Hepatic stellate cell (primary cell): ENCODE measurements at regions not wholly inside any gene's neighbourhood (a gene's known extent, or its start where the extent isn't known, plus 50 kb on each side); places are given as distances from the start of the nearest gene placed in this dataset.

Experiments used
- DNase-seq: peaks from one replicate; pipeline ENCODE4 v3.0.0; 2011; ENCODE audit warnings: low spot score

DNA sequence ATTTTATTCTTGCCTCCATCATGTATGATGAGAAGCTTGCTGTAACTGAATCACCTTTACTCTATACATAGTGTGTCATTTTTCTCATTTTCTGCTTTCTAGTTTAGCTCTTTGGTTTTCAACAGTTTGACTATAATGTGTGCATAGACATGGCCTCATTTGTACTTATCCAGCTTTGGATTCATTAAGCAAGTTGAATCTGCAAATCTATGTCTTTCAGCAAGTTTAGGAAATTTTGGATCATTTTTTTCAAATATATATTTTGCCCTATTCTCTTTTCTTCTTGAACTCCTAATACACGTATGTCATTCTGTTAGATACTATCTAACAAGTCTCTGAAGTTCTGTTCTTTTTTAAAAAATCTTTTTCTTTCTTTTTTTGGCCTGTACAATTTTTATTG is 57.8 kb downstream of the PRLHR start:
- no peak for DNase-seq

DNA sequence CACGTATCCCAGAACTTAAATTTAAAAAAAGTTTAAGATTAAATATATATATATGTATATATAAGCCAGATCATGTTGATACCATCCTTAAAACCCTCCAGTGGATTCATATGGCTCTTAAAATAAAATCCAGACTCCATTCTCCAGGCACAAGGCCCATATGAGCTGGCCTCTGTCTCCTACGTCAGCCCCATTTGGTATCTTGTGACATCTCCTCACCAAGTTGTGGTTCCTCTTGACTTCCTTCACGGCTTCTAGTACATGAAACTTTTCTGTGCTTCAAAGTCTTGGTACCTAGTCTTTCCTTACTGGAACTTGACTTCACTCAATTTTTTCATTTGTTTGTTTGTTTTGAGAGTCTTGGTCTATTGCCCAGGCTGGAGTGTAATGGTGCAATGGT is 61.3 kb downstream of the PRLHR start:
- no peak for DNase-seq

DNA sequence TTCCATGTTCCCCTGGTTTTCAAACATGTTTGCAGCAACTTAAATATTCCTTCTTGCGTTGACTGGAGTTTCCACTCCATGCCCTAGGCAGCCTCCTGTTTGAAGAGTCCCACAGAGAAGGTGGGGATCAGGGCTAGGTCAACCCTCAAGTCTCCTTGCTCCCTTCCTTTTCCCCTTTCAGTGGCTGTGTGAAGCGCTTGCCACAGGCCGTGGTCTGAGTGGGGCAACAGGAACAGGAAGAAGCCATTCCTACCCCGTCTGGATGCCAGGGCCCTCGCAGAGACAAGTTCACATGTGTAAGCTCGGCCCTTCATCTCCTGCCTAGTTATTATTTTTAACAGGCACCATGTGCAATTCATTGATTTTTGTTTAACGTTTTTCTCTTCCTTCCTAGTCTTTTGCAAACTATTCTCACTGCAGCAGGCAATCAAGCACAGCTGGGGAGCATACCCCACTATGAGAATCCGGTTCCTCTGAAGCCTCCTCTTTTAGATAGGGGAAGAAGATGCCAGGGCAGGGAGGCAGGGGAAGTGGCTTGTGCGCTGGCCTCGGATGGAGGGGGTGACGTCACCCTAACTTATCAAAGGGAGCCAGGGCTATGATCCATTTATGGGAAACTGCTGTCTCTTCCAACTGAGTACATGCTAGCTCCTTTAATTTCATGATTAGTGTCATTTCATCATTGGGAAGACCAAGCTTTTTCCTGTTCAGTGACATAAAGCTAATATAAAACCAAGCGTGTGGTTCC is 64.2 kb downstream of the PRLHR start:
- no peak for DNase-seq

DNA sequence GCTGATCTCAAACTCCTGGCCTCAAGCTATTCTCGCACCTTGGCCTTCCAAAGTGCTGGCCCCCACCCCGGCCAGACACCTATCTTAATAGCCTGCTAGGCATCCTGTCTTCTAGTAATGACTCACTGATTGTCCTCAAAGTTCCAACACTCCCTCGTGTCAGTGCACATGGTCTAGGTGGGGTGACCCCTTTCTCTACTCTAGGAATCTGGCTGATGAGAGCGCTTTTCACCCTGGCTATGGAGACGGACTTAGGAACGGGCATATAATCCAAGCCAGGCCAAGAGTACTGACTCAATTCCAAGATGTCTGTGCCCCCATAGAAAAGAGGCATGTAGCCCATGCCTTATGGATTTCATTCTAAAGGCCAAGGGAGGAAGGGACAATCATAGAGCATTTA is 67.0 kb downstream of the PRLHR start:
- DNase-seq, result no peak

DNA sequence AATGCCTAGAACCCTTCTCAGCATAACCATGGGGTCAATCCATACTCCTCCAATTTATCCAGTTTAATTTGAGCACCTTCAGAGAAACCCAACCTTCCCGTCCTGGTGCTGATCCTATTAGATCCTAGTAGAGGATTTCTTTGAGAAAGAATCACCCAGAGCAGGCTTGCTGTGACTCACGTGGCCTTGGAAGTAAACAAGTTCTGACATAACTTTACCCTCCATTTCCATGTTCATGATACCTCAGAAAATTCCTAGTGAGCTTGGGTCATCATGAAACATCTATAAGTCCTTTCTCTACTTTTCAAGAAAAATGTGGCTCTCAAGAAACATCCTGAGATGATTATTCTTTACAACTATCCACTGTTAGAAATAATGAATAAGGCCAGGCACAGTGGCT is 71.7 kb downstream of the PRLHR start:
- no peak for DNase-seq

DNA sequence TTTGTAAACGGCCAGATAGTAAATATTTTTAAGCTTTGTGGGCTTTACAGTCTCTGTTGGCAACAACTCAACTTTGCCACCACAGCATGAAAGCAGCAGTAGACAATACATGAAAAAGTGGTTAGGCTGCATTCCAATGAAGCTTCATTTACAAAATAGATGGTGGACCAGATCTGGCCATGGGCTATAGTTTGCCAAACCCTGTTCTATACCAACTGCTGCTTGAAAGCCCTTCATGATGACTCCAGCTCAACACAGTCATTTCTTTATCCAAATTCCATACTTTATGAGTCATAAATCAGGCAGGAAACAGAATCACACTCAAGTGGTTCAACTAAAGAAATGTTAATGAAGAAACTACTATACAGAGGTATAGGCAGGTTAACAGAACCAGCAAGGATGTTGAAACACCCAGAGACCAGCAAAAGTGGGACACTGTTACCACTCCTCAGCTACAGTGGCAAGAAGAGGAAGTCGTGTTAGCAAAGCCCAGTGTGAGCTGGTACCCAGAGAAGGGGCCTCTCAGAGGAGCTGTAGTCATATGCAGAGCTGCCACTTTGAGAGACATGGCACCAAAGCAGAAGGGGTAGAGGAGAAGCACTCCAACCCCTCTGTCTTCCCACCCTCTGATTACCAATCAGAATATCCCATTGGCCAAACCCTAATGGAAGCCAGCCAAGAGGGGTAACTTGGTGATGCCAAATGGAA is 72.5 kb downstream of the PRLHR start:
- no peak for DNase-seq

DNA sequence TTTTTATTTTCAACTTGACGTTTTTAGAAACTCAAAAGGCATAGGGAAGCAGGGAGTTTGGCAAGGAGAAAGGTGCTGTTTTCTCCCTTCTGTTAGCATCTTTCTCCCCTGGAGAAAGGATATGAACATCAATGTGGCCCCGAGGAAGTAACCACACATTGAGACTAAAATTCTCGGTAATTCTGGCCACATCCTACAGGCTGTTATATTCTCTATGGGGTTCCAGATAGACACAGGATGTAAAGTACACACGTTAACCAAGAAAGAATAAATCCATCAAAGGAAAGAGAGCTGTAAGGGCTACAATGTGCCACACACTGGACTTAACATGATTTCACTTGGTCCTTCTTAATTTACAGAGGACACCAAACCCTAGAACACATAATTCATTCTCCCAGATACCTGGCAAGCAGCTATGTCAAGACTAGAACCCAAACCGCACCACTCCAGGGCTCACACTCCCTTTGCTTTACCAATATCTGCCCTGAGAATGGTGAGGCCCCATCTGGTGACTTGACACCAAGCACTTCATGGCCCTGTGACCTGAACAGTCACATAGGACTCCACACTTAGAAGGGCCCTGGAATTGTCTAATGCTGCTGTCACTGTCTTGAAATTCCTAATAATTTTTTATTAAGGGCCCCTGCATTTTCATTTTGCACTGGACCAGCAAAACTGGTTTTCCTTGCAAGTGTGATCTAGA is 73.9 kb downstream of the PRLHR start:
- DNase-seq, result no peak

DNA sequence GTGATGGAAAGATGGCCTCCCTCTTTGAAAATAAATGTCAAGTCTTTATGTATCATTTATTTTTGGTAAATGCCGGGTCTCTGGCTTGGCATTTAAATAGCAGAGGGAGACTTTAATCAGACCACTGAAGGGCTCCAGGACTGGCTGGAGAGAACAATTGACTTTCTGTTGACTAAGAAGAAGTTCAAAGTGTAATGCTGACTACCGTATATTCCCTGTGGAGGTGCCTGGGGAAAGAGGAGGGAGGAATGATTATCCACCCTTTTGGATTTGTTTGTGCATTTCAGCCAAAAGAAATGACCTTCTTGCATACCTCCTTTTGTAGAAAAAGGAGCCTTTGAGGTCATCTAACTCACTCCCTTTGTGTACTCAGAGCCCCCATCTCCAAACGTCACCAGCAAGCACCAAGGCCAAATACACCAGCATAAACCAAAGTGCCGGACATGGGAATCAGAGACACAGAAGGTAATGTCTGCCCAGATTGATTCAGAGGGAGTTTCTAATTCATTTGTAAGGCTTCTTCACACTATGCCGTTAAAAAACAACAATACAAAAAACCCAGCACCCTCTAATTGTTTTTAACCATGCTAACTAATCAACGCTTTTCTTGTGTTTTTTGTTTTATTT is 75.2 kb downstream of the PRLHR start:
- no peak for DNase-seq

DNA sequence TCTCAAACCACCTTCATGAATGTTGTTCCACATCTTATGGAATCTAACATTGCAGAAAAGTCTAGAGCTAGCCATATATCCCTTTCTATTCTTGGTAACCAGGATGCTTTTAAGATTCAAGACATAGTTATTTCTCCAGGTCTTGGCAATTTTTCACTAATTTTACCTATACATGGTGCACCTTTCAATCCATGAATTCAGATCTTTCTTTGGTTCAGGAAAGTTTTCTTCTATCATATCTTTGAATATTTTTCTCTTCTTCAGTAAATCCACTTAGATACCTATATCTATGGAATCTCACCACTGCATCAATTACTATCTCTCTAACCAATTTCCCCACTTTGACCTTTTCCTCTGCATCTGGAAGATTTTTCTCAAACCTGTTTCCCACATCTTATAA is 77.4 kb downstream of the PRLHR start:
- no peak for DNase-seq

DNA sequence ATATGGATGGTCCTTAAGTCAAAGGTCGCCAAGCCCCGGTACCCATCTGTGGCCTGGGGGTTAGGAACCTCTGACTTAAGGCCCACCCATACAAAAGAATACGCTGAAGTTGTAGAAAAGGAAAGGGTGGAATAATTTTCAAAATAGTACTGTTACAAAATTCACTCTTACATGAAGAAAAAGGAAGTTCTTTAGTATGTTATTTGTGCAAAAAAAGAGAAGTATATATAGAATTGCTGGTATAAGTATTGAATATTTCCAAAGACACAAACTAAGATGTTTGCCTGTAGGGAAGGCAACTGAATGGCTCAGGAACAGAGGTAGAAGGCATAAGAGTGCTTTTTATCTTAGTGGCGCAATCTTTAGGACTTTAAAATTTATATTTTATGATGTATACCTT is 78.7 kb downstream of the PRLHR start:
- no peak for DNase-seq

DNA sequence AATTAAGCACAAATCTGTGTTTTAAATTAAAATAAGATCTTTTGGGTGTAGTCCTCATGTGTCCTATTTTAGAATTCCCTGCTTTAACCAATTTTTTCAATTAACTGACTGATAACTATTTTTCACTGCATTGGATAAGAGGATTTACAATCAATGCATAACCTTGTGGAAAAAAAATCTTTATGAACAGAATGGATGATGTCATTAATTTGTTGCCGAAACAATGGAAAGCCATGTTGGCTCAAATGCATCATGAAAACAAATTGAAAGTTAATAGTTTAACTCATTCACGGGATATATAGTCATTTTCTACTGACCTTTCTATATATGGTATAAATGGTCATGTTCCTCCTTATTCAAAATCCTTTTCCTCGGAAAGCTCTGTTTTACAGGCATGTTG is 82.3 kb downstream of the PRLHR start:
- DNase-seq, result no peak

DNA sequence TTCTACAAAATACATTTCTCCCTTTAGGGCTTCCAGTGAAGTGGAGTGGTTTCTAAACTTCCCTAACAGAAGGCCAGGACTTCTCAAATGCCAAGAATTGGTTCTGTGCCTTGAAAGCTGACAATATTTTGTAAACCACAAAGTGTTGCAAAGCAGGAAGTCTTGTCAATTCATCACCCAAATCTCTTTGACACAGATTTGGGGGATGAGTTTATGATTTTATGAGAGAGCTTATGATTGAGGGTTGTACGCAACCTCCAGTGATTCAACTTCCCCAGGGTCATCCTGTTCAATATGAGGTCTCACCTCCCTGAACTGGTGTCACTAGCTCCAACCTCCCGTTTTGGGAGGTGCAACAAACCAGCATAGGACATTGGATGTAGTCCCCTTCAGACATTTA is 83.7 kb downstream of the PRLHR start:
- no peak for DNase-seq

DNA sequence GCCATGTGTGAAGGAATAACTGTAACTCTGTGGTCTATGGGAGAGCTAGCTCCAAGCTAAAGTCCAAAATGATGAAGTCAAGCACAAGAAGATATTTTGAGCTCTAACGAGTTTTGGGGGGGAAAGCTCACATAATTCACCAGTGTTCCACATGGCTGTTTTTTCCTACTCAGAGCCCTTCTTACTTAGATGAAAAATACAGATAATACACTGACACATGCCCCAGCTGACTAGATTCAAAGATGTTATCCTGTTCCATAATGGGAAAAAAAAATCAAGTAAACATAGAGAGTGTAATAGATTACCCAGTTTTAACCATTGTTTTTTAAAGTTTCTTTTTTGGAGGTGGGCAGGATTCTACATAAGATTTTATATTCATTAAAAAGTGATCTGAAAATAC is 86.6 kb downstream of the PRLHR start:
- no peak for DNase-seq

DNA sequence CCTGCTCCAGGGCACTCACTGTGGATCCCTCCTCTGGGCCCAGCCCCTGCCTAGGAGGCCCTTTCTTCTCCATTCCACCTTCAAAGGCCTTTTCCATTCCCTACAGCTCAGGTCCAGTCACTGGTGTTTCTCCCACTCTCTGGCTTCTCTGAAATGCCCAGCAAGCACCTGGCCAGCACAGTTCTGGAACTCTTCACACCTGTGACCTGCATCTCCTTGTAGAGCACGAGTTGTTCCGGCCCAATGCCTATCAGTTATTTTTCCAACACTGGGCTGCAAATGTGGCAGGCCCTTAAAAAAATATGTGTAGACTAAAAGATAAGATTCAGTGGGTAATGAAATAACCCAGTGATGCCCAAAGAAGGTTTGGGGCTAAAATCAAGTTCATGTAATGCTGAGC is 87.1 kb downstream of the PRLHR start:
- DNase-seq, result no peak

DNA sequence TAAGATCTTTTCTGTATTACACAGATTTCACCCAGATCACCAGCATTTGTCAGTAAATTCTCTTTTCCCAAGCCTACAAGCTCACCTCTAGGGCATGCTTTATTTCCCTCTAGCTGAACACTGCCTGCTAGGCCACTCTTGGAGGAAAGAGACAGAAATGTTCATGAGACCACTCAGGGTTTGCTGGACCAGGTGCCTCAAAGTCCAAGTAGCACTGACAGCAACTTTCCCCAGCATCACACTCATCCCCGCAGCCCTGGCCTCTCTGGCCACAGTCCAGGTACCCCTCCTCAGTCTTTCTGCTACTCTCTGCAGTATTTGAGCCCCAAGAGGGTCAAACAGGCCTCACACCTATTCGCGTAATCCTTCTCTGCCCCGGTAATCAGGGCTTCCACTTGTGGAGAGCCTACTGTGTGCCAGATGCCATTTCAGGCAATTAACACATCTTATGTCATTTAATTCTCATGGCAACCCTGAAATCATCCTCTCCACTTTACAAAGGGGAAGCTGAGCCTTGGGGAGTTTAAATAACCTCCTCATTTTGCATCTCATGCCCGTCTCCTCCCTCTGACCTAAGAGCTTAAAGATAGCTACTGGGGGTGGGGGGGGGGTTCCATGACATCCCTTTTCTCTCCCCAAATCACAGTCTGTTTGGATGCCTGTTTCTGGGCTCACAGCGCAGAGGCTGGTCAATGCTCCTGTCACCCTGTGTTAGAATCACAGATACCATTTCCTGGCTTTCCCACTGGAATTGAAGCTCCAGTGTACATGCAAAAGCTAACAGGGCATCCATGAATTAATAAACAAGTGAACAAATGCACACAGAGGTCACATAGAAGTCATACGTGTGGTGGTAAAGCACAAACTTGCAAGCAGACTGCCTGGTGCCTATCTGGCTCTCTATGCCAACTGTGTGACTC is 88.5 kb downstream of the PRLHR start:
- no peak for DNase-seq

DNA sequence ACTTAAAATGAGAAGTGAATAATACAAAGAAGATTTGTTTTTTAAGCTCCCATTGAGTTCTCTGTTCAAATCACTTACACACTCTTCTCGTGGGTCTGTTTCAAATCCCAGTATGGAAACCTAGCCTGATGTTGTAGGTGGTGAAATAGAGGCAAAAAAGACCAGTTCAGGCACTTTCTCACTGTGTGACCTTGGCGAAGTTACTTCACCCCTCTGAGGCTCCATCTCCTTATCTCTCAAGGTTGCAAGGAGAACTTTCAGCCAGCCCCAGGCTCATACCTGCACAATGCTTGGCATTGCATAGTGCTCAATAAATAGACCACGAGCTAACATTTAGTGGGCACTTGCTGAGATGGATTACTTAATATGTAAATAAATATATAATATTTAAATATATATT is 90.1 kb downstream of the PRLHR start:
- no peak for DNase-seq

DNA sequence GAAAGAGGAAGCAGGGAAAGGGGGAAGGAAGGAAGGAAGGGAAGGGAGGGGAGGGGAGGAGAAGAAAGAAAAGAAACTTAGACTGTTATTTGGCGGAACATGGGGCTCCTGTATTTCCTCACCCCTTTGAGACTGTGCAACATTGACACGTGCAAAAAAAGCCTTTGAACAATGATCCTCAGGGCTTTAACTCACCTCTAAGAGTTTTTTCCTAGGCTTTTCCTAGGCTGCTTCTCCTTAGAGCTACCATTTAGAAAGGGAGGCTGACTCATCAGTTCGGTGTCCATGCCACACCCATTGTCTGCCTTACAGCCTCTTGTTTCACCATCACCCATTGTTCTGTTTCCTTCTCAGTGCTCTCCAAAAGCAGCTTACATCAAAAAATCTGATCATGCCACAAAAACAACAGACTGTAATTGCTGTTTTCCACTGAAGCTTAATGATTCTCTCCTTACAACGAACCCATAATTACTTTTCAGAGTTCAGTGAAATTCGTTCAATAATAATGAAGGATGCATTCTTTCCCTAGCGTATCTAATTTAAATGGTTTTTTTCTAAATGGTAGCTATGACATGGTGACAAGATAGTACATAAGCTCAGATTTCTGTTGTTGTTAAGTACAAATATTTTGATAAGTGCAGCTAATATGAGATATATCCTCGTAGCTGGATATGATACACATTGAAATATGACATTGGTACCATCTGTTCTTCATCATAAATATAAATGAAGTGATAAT is 90.8 kb downstream of the PRLHR start:
- DNase-seq, result peak; percentile 2

DNA sequence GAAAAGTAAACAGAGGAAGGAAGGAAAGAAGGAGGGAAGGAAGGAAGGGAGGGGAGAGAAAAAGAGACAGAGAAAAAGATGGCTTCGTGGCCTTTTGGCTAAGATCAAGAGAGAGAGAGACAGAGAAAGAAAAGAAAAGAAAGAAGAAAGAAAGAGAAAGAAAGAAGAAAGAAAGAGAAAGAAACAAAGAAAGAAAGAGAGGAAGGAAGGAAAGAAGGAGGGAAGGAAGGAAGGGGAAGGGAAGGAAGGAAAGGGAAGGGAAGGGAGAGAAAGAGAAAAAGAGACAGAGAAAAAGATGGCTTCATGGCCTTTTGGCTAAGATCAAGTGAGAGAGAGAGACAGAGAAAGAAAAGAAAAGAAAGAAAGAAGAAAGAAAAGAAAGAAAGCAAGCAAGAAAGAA is 91.4 kb downstream of the PRLHR start:
- DNase-seq, result no peak

DNA sequence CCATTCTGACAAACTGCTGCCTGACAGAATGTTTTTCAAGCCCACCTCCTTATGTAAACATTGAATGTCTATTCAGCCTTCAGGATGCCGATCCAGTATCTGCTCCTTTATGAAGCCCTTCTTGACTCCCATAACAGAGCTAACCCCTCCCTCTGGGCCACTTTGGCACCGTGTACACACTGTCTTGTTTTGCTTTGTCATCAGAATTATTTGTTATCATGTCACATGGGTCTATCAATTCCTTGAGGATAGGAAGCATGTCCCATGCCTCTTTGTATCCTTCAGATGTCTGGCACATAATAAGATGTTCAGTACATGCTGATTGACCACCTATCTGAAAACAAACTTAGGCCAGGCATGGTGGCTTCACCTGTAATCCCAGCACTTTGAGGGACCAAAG is 92.3 kb downstream of the PRLHR start:
- DNase-seq, result no peak

DNA sequence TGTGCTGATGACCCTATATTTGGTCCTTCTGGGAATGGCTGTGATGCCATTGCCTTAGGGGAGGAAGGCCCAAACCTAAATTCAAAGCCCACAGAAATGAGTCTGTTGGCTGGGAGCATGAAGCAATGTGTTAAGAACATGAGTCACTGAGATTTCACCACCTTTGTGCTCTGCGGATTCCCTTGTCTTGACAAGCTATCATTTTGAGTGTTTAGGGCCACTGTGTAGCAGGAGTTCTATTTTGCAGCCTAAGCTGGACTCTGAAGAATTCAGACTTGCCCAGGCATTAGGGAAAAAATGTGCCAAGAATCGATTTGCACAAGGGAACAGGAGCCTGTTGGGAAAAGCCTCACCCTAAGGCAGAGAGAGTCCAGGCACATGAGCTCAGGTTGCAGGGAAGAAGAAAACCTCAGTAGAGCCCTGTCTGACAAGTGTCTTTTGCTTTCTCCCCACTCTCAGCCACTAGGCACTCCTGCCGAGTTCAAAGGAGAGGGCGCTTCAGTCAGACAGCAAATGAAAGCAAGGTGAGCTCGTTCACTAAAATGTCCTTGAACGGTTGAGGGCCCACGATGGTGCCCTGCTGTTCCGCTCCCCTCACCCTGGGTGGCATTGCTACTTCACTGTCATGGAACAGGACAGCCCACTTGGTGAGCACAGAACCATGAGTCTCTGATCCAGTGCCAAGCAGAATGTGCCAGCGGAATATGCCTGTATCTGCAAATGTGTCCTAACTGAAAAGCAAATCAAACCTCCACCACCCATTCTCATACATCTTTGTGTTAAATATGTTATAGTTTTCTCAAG is 93.6 kb downstream of the PRLHR start:
- no peak for DNase-seq
